Right atrium auricular region (tissue), 2 donors: ENCODE measurements at regions not wholly inside any gene's neighbourhood (a gene's known extent, or its start where the extent isn't known, plus 50 kb on each side); places are given as distances from the start of the nearest gene placed in this dataset.

ENCODE experiments used
- DNase-seq: peaks from one replicate; pipeline ENCODE4 v3.0.0-alpha.2; 2019; ENCODE audit warnings: low spot score
- H3K27ac ChIP-seq, 2 donors: fragments of 200-600 bp; sonication (generic); 1 replicate in 1 of 2; 2 replicates in 1 of 2; pipeline ENCODE4 v1.5.1; 2016 to 2019
- H3K27me3 ChIP-seq, 2 donors: fragments of 200-600 bp; sonication (generic); one replicate each; pipeline versions ENCODE4 v1.5.1 to v1.6.0; 2017 to 2019
- H3K36me3 ChIP-seq: fragments of 200-600 bp; sonication (generic); one replicate; pipeline ENCODE4 v1.5.1; 2016
- H3K4me1 ChIP-seq, 2 donors: fragments of 200-600 bp; sonication (generic); one replicate each; pipeline versions ENCODE4 v1.5.1 to v1.6.0; 2017 to 2019
- H3K4me3 ChIP-seq, 2 donors: fragments of 200-600 bp; sonication (generic); 1 replicate in 1 of 2; 2 replicates in 1 of 2; pipeline ENCODE4 v1.5.1; 2017 to 2019; ENCODE audit warnings: mild to moderate bottlenecking in 1 of 2, moderate library complexity in 1 of 2
- H3K9me3 ChIP-seq, 2 donors: fragments of 200-600 bp; sonication (generic); one replicate each; pipeline ENCODE4 v1.5.1; 2019
- CTCF ChIP-seq, 2 donors: fragments of 200-600 bp; sonication (generic); IDR thresholded peaks; one replicate each; pipeline ENCODE4 v1.5.1; 2019; ENCODE audit warnings: antibody characterized with exemption in 2 of 2

GRCh38 chr4:18842431-18842830 is 820.9 kb upstream of the LCORL start:
- Histone ChIP-seq H3K27me3 (no peaks in the 10 kb centered on the region), H3K27ac (no peak overlapping the region), H3K4me3 (no peak overlapping the region), H3K9me3 (peaks cover 0 to 8% of the 10 kb centered on the region in 2 donors), H3K4me1 (no peaks in the 10 kb centered on the region), H3K36me3 (no peaks in the 10 kb centered on the region)
- no peak for TF ChIP-seq CTCF (IDR thresholded peaks at IDR 0.05)
- no peak for DNase-seq

- no peak for DNase-seq
- TF ChIP-seq CTCF (IDR thresholded peaks at IDR 0.05): no peak
- Histone ChIP-seq H3K4me1 (no peaks in the 10 kb centered on the region), H3K36me3 (no peaks in the 10 kb centered on the region), H3K27me3 (no peaks in the 10 kb centered on the region), H3K27ac (no peak overlapping the region), H3K9me3 (peaks cover 0 to 8% of the 10 kb centered on the region in 2 donors), H3K4me3 (no peak overlapping the region)
Measured at GRCh38 chr4:18840481-18840880, 818.9 kb upstream of the LCORL start.

GRCh38 chr4:18816228-18816895 is 794.8 kb upstream of the LCORL start:
- H3K4me1 ChIP-seq: no peaks in the 10 kb centered on the region
- TF ChIP-seq CTCF (IDR thresholded peaks at IDR 0.05): no peak

GRCh38 chr4:18815779-18816173 is 794.2 kb upstream of the LCORL start:
- Histone ChIP-seq H3K4me3 (no peak overlapping the region), H3K27me3 (no peaks in the 10 kb centered on the region), H3K36me3 (no peaks in the 10 kb centered on the region), H3K4me1 (no peaks in the 10 kb centered on the region), H3K9me3 (no peaks in the 10 kb centered on the region), H3K27ac (no peak overlapping the region)
- DNase-seq: no peak
- peak in 1 of 2 donors; percentile 33 for TF ChIP-seq CTCF (IDR thresholded peaks at IDR 0.05)

More at GRCh38 chr4:18816228-18816895, 794.8 kb upstream of the LCORL start:
- Histone ChIP-seq H3K27me3 (no peaks in the 10 kb centered on the region), H3K36me3 (no peaks in the 10 kb centered on the region), H3K9me3 (no peaks in the 10 kb centered on the region), H3K4me3 (no peak overlapping the region), H3K27ac (no peak overlapping the region)
- DNase-seq: no peak

- H3K9me3 ChIP-seq: no peaks in the 10 kb centered on the region
- H3K36me3 ChIP-seq: no peaks in the 10 kb centered on the region
- no peak for DNase-seq
- no peak overlapping the region for H3K4me3 ChIP-seq
- no peak overlapping the region for H3K27ac ChIP-seq
- no peak for TF ChIP-seq CTCF (IDR thresholded peaks at IDR 0.05)
- H3K27me3 ChIP-seq: no peaks in the 10 kb centered on the region
- no peaks in the 10 kb centered on the region for H3K4me1 ChIP-seq
Measured at GRCh38 chr4:18815081-18815778, 793.7 kb upstream of the LCORL start.
